Endodermal cell (in vitro differentiated cells): ENCODE measurements at regions not wholly inside any gene's neighbourhood (a gene's known extent, or its start where the extent isn't known, plus 50 kb on each side); places are given as distances from the start of the nearest gene placed in this dataset.

Source experiments
- DNase-seq: peaks from one replicate; pipeline ENCODE4 v3.0.0-alpha.2; 2017
- H3K27ac ChIP-seq: 2 replicates; pipeline ENCODE4 v1.5.1; 2013; ENCODE audit warnings: mild to moderate bottlenecking, low read depth, low read length, moderate library complexity
- H3K27me3 ChIP-seq: 2 replicates; pipeline ENCODE4 v1.6.1; 2013; ENCODE audit warnings: mild to moderate bottlenecking, low read length, moderate library complexity; ENCODE audit not compliant: insufficient read depth, control insufficient read depth, poor library complexity, severe bottlenecking
- H3K36me3 ChIP-seq: 2 replicates; pipeline ENCODE4 v1.7.0; 2013; ENCODE audit warnings: mild to moderate bottlenecking, low read length, moderate library complexity; ENCODE audit not compliant: control insufficient read depth, insufficient read depth
- H3K4me1 ChIP-seq: one replicate; pipeline ENCODE4 v1.7.0; 2013; ENCODE audit warnings: low read length; ENCODE audit not compliant: control insufficient read depth, insufficient read depth
- H3K4me3 ChIP-seq: 2 replicates; pipeline ENCODE4 v1.5.1; 2013; ENCODE audit warnings: mild to moderate bottlenecking, low read length, moderate library complexity
- H3K9ac ChIP-seq: 2 replicates; pipeline ENCODE4 v1.6.1; 2013; ENCODE audit warnings: mild to moderate bottlenecking, low read length, moderate library complexity; ENCODE audit not compliant: poor library complexity, severe bottlenecking; ENCODE audit errors: extremely low read depth
- H3K9me3 ChIP-seq: 2 replicates; pipeline ENCODE4 v1.6.1; 2013; ENCODE audit warnings: mild to moderate bottlenecking, low read length, moderate library complexity; ENCODE audit not compliant: control insufficient read depth
- H3K27ac Mint-ChIP-seq: 2 replicates; pipeline ENCODE4 v1.8.0; 2020; ENCODE audit warnings: mixed read lengths
- H3K27me3 Mint-ChIP-seq: 2 replicates; pipeline ENCODE4 v1.8.0; 2021; ENCODE audit warnings: mild to moderate bottlenecking, mixed read lengths; ENCODE audit not compliant: insufficient read depth
- H3K36me3 Mint-ChIP-seq: 2 replicates; pipeline ENCODE4 v1.8.0; 2020; ENCODE audit warnings: low read depth, mixed read lengths
- H3K4me1 Mint-ChIP-seq: 2 replicates; pipeline ENCODE4 v1.8.0; 2020; ENCODE audit warnings: mixed read lengths
- H3K4me3 Mint-ChIP-seq: 2 replicates; pipeline ENCODE4 v1.8.0; 2020; ENCODE audit warnings: mild to moderate bottlenecking, moderate library complexity, mixed read lengths
- H3K9me3 Mint-ChIP-seq: 2 replicates; pipeline ENCODE4 v1.8.0; 2020; ENCODE audit warnings: mild to moderate bottlenecking, mixed read lengths
- WGBS, 2 experiments: methylation state at CpG; one replicate each; pipeline versions ENCODE4 v1.1.5 to v1.1.7; 2013; ENCODE audit warnings: missing lambda C conversion rate in 2 of 2, mixed read lengths in 1 of 2; ENCODE audit not compliant: insufficient coverage in 1 of 2, insufficient read length in 1 of 2; 5-methylcytosine and 5-hydroxymethylcytosine counted together
- TF ChIP-seq, protein P1 (sequence below): fragments of 200-600 bp; sonication (generic); conservative IDR thresholded peaks from 2 replicates; pipeline ENCODE4 v1.5.0; 2021; ENCODE audit warnings: antibody characterized with exemption, mild to moderate bottlenecking

DNA sequence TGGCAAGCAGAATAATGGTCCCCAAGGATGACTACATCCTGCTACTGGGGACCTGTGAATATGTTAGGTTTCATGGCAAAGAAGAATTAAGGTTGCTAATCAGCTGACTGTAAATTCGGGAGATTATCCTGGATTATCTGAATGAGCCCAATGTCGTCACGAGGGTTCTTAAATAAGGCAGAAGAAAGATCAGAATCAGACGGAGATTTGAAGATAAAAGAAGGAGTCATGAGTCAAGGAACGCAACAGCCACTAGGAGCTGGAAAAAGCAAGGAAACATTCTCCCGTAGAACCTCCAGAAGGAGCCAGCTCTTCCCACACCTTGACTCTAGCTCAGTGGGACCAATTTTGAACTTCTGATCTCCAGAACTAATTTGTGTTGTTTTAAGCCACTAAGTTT, 82.9 kb upstream of the APBB1IP start:
- no peak overlapping the region for H3K27ac ChIP-seq
- Mint-ChIP-seq H3K27me3 (peaks cover 16% of the 10 kb centered on the region), H3K4me3 (no peak overlapping the region), H3K36me3 (no peaks in the 10 kb centered on the region), H3K27ac (no peak overlapping the region), H3K9me3 (no peaks in the 10 kb centered on the region), H3K4me1 (no peaks in the 10 kb centered on the region)
- no peaks in the 10 kb centered on the region for H3K9me3 ChIP-seq
- 88 to 93% methylated on average over 6 of the region's 6 CpGs for WGBS, 2 experiments
- H3K36me3 ChIP-seq, result no peaks in the 10 kb centered on the region
- TF ChIP-seq, protein P1, sequence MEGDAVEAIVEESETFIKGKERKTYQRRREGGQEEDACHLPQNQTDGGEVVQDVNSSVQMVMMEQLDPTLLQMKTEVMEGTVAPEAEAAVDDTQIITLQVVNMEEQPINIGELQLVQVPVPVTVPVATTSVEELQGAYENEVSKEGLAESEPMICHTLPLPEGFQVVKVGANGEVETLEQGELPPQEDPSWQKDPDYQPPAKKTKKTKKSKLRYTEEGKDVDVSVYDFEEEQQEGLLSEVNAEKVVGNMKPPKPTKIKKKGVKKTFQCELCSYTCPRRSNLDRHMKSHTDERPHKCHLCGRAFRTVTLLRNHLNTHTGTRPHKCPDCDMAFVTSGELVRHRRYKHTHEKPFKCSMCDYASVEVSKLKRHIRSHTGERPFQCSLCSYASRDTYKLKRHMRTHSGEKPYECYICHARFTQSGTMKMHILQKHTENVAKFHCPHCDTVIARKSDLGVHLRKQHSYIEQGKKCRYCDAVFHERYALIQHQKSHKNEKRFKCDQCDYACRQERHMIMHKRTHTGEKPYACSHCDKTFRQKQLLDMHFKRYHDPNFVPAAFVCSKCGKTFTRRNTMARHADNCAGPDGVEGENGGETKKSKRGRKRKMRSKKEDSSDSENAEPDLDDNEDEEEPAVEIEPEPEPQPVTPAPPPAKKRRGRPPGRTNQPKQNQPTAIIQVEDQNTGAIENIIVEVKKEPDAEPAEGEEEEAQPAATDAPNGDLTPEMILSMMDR, result no peak
- H3K27me3 ChIP-seq, result peaks cover 41% of the 10 kb centered on the region
- no peak for DNase-seq
- H3K4me1 ChIP-seq, result no peaks in the 10 kb centered on the region
- H3K4me3 ChIP-seq, result no peak overlapping the region
- H3K9ac ChIP-seq, result no peak overlapping the region

- Histone ChIP-seq H3K4me3 (no peak overlapping the region), H3K9me3 (no peaks in the 10 kb centered on the region), H3K4me1 (no peaks in the 10 kb centered on the region), H3K27ac (no peak overlapping the region), H3K27me3 (peaks cover 41% of the 10 kb centered on the region), H3K36me3 (no peaks in the 10 kb centered on the region), H3K9ac (no peak overlapping the region)
- Mint-ChIP-seq H3K4me1 (no peaks in the 10 kb centered on the region), H3K27ac (no peak overlapping the region), H3K4me3 (no peak overlapping the region), H3K9me3 (no peaks in the 10 kb centered on the region), H3K27me3 (peaks cover 16% of the 10 kb centered on the region), H3K36me3 (no peaks in the 10 kb centered on the region)
- TF ChIP-seq, protein P1, result no peak
- WGBS, 2 experiments, result 100% methylated on average over 1 of the region's 1 CpG; no CpG with 5 or more reads in 1 of the 2 experiments
- no peak for DNase-seq
Observed at GRCh38 chr10:26357203-26357602, 80.9 kb upstream of the APBB1IP start.

- H3K27me3 ChIP-seq, result peaks cover 41% of the 10 kb centered on the region
- no peak for DNase-seq
- Mint-ChIP-seq H3K9me3 (no peaks in the 10 kb centered on the region), H3K27ac (no peak overlapping the region), H3K36me3 (no peaks in the 10 kb centered on the region), H3K4me1 (no peaks in the 10 kb centered on the region), H3K27me3 (peaks cover 16% of the 10 kb centered on the region), H3K4me3 (no peak overlapping the region)
- TF ChIP-seq, protein P1, result no peak
- no peak overlapping the region for H3K27ac ChIP-seq
- WGBS, 2 experiments, result 95% methylated on average over 2 of the region's 2 CpGs; no CpG with 5 or more reads in 1 of the 2 experiments
- H3K36me3 ChIP-seq, result no peaks in the 10 kb centered on the region
- no peaks in the 10 kb centered on the region for H3K9me3 ChIP-seq
- no peak overlapping the region for H3K9ac ChIP-seq
- H3K4me3 ChIP-seq, result no peak overlapping the region
- H3K4me1 ChIP-seq, result no peaks in the 10 kb centered on the region
Observed at GRCh38 chr10:26358071-26358470, 80.1 kb upstream of the APBB1IP start.
